IMR-90 (cell line): ENCODE measurements at regions not wholly inside any gene's neighbourhood (a gene's known extent, or its start where the extent isn't known, plus 50 kb on each side); places are given as distances from the start of the nearest gene placed in this dataset.

Experiments
- ATAC-seq: fragments of 200-7000 bp; cut with Tn5 transposase; 2 replicates; pipeline ENCODE4 v1.9.1; 2020; ENCODE audit warnings: low read depth, mild to moderate bottlenecking, moderate library complexity
- BruUV-seq: library from RNA; stranded (reverse); fragments of 400-500 nt; replicated peaks from 2 replicates; lab custom pipeline; 2021; lab: Mats Ljungman, UMichigan
- CTCF ChIA-PET: fragments of 300-600 bp; formaldehyde crosslinking; extraction: SDS; loops from one replicate; lab custom pipeline; 2021; ENCODE audit warnings: antibody characterized with exemption; lab: Yijun Ruan, JAX
- POLR2A ChIA-PET: fragments of 300-600 bp; sonication (Branson Sonifier 250); formaldehyde crosslinking; loops from one replicate; lab custom pipeline; 2022; ENCODE audit warnings: antibody characterized with exemption; ENCODE audit not compliant: unreplicated experiment; lab: Charles Lee
- DNase-seq: peaks from one replicate; pipeline ENCODE4 v3.0.0; 2013
- H2AFZ ChIP-seq: replicated peaks from 2 replicates; pipeline ENCODE3; 2013; ENCODE audit warnings: low read length, mild to moderate bottlenecking; ENCODE audit not compliant: poor library complexity
- H2AK5ac ChIP-seq: 2 replicates; pipeline ENCODE4 v1.6.1; 2013; ENCODE audit warnings: low read depth, low read length, inconsistent platforms
- H2AK9ac ChIP-seq: replicated peaks from 2 replicates; pipeline ENCODE3; 2013; ENCODE audit warnings: mild to moderate bottlenecking, low read depth, low read length, moderate library complexity; ENCODE audit not compliant: poor library complexity
- H2BK120ac ChIP-seq: 2 replicates; pipeline ENCODE4 v1.6.1; 2013; ENCODE audit warnings: low read depth, low read length, inconsistent platforms
- H2BK15ac ChIP-seq: 3 replicates; pipeline ENCODE4 v1.6.1; 2013; ENCODE audit warnings: low read depth, low read length, inconsistent platforms
- H2BK20ac ChIP-seq: 2 replicates; pipeline ENCODE4 v1.6.1; 2013; ENCODE audit warnings: low read depth, mild to moderate bottlenecking, inconsistent platforms, low read length, moderate library complexity
- H2BK5ac ChIP-seq: 2 replicates; pipeline ENCODE4 v1.6.1; 2013; ENCODE audit warnings: mild to moderate bottlenecking, low read depth, low read length, inconsistent platforms; ENCODE audit not compliant: poor library complexity, severe bottlenecking
- H3K14ac ChIP-seq: replicated peaks from 2 replicates; pipeline ENCODE4 v1.6.1; 2013; ENCODE audit warnings: low read depth, low read length, inconsistent platforms
- H3K18ac ChIP-seq: 2 replicates; pipeline ENCODE4 v1.6.1; 2013; ENCODE audit warnings: low read depth, low read length, control low read depth
- H3K23ac ChIP-seq: 2 replicates; pipeline ENCODE4 v1.6.1; 2013; ENCODE audit warnings: low read depth, low read length, inconsistent platforms
- H3K27ac ChIP-seq: 2 replicates; pipeline ENCODE4 v1.5.1; 2013; ENCODE audit warnings: mild to moderate bottlenecking, control low read depth, low read length; ENCODE audit not compliant: insufficient read depth
- H3K27me3 ChIP-seq: 2 replicates; pipeline ENCODE4 v1.6.1; 2013; ENCODE audit warnings: low read length; ENCODE audit not compliant: control insufficient read depth, insufficient read depth
- H3K36me3 ChIP-seq: 2 replicates; pipeline ENCODE4 v1.6.1; 2013; ENCODE audit warnings: low read length, mixed read lengths; ENCODE audit not compliant: control insufficient read depth, insufficient read depth
- H3K4ac ChIP-seq: 2 replicates; pipeline ENCODE4 v1.6.1; 2013; ENCODE audit warnings: low read depth, low read length, inconsistent platforms
- H3K4me1 ChIP-seq: 2 replicates; pipeline ENCODE4 v1.6.1; 2013; ENCODE audit warnings: low read length, mixed read lengths; ENCODE audit not compliant: control insufficient read depth, insufficient read depth
- H3K4me2 ChIP-seq: 2 replicates; pipeline ENCODE4 v1.6.1; 2013; ENCODE audit warnings: low read depth, mild to moderate bottlenecking, control low read depth, low read length, moderate library complexity
- H3K4me3 ChIP-seq: 2 replicates; pipeline ENCODE4 v1.5.1; 2013; ENCODE audit warnings: low read depth, mild to moderate bottlenecking, control low read depth, low read length, moderate library complexity; ENCODE audit not compliant: insufficient read depth
- H3K56ac ChIP-seq: 2 replicates; pipeline ENCODE4 v1.6.1; 2013; ENCODE audit warnings: low read length, inconsistent platforms; ENCODE audit not compliant: insufficient read depth; ENCODE audit errors: extremely low read depth
- H3K79me1 ChIP-seq, 2 experiments: 2 replicates each; pipeline ENCODE4 v1.6.1; 2013; ENCODE audit warnings: low read length in 2 of 2, inconsistent platforms in 1 of 2, low read depth in 1 of 2
- H3K9ac ChIP-seq: 2 replicates; pipeline ENCODE4 v1.6.1; 2013; ENCODE audit warnings: low read depth, low read length, control low read depth
- H3K9me1 ChIP-seq: 2 replicates; pipeline ENCODE4 v1.6.1; 2013; ENCODE audit warnings: low read length, inconsistent platforms; ENCODE audit not compliant: insufficient read depth
- H3K9me3 ChIP-seq: 2 replicates; pipeline ENCODE4 v1.6.1; 2013; ENCODE audit warnings: low read length; ENCODE audit not compliant: control insufficient read depth, insufficient read depth
- H4K20me1 ChIP-seq: 2 replicates; pipeline ENCODE4 v1.6.1; 2013; ENCODE audit warnings: low read length, inconsistent platforms; ENCODE audit not compliant: insufficient read depth
- H4K5ac ChIP-seq: 2 replicates; pipeline ENCODE4 v1.6.1; 2013; ENCODE audit warnings: mild to moderate bottlenecking, low read depth, low read length, control low read depth
- H4K8ac ChIP-seq, 2 experiments: 2 replicates each; pipeline ENCODE4 v1.6.1; 2013; ENCODE audit warnings: low read depth in 2 of 2, low read length in 2 of 2, control low read depth in 1 of 2, inconsistent platforms in 1 of 2
- H4K91ac ChIP-seq: 2 replicates; pipeline ENCODE4 v1.6.1; 2013; ENCODE audit warnings: low read depth, low read length, inconsistent platforms; ENCODE audit not compliant: insufficient read depth
- CEBPB ChIP-seq: IDR thresholded peaks from 2 replicates; pipeline ENCODE4 v1.6.1; 2012; ENCODE audit warnings: low read depth, low read length, improper control_type of control experiment
- MAFK ChIP-seq: IDR thresholded peaks from 2 replicates; pipeline ENCODE4 v1.6.1; 2012; ENCODE audit warnings: low read depth, low read length, improper control_type of control experiment
- WGBS, 2 experiments: methylation state at CpG; one replicate each; pipeline versions ENCODE4 v1.1.5 to v1.1.7; 2013; ENCODE audit warnings: missing lambda C conversion rate in 2 of 2; ENCODE audit not compliant: insufficient read length in 1 of 2; ENCODE audit errors: extremely low coverage in 2 of 2; 5-methylcytosine and 5-hydroxymethylcytosine counted together
- dilution Hi-C: fragments of 300-500 bp; cut with HindIII; formaldehyde crosslinking; loops from one replicate; pipeline ENCODE4 v1.14.3; 2018; ENCODE audit warnings: low sequenced_read_pairs; ENCODE audit not compliant: unreplicated experiment
- in situ Hi-C: fragments of 300-500 bp; cut with MboI; formaldehyde crosslinking; loops from 3 replicates; pipeline ENCODE4 v1.14.3; 2019; ENCODE audit warnings: low sequenced_read_pairs, inconsistent platforms, mixed read lengths
- intact Hi-C: fragments of 100-400 bp; cut with micrococcal nuclease; formaldehyde crosslinking; loops from 2 replicates; pipeline ENCODE4 v1.10.0; 2022

GRCh38 chr4:43362875-43363636 is 470.5 kb downstream of the GRXCR1 start:
- no peak for DNase-seq
- Histone ChIP-seq H3K9me1 (no peaks in the 10 kb centered on the region), H3K18ac (no peak overlapping the region), H3K4me2 (no peak overlapping the region), H2BK120ac (no peak overlapping the region), H4K8ac (no peak overlapping the region), H3K27me3 (no peaks in the 10 kb centered on the region), H3K56ac (no peak overlapping the region), H2AFZ (no peak overlapping the region), H3K4me3 (no peak overlapping the region), H4K20me1 (no peaks in the 10 kb centered on the region), H3K9ac (no peak overlapping the region), H2AK9ac (no peak overlapping the region), H3K36me3 (no peaks in the 10 kb centered on the region), H3K79me1 (no peaks in the 10 kb centered on the region), H2BK5ac (no peak overlapping the region), H2AK5ac (no peak overlapping the region), H2BK15ac (no peak overlapping the region), H3K9me3 (no peaks in the 10 kb centered on the region), H3K4ac (no peak overlapping the region), H2BK20ac (no peak overlapping the region), H3K27ac (no peak overlapping the region), H3K14ac (no peak overlapping the region), H3K4me1 (no peaks in the 10 kb centered on the region), H4K91ac (no peak overlapping the region), H4K5ac (no peak overlapping the region), H3K23ac (no peak overlapping the region)
- no peak for ATAC-seq
- intact Hi-C loops (no loop called here), in situ Hi-C loops (no loop called here), dilution Hi-C loops (no loop called here)
- no CpG with 5 or more reads among the region's 1 CpG for WGBS, 2 experiments
- no TSS peak for BruUV-seq
- TF ChIP-seq MAFK (peak; percentile 57), CEBPB (no peak)
- ChIA-PET POLR2A (no interaction called here), CTCF (no interaction called here)
